Keratinocyte (primary cell): ENCODE measurements at regions not wholly inside any gene's neighbourhood (a gene's known extent, or its start where the extent isn't known, plus 50 kb on each side); places are given as distances from the start of the nearest gene placed in this dataset.

Experiments
- DNase-seq: peaks from one replicate; pipeline ENCODE4 v3.0.0-alpha.2; 2011; ENCODE audit warnings: low read depth, missing footprints, low spot score
- FAIRE-seq: peaks from 2 replicates; lab custom pipeline; 2011; peaks lifted over from hg19 to GRCh38; lab: Jason Lieb, UNC
- H2AFZ ChIP-seq: 2 replicates; pipeline ENCODE4 v1.6.0; 2012; ENCODE audit warnings: low read length, control low read depth, inconsistent platforms; ENCODE audit not compliant: control insufficient read depth
- H3K27ac ChIP-seq: 2 replicates; pipeline ENCODE4 v1.5.1; 2011; ENCODE audit warnings: low read length; ENCODE audit not compliant: control insufficient read depth, insufficient read depth
- H3K27me3 ChIP-seq: 3 replicates; pipeline ENCODE4 v1.6.0; 2011; ENCODE audit warnings: low read length; ENCODE audit not compliant: control insufficient read depth, insufficient read depth; ENCODE audit errors: extremely low read depth
- H3K36me3 ChIP-seq, 2 experiments: 2 replicates in 1 of 2; 3 replicates in 1 of 2; pipeline ENCODE4 v1.5.1; 2011; ENCODE audit warnings: low read length in 2 of 2, mild to moderate bottlenecking in 1 of 2; ENCODE audit not compliant: control insufficient read depth in 2 of 2, insufficient read depth in 2 of 2; ENCODE audit errors: extremely low read depth in 1 of 2
- H3K4me1 ChIP-seq: 3 replicates; pipeline ENCODE4 v1.5.1; 2011; ENCODE audit warnings: low read length; ENCODE audit not compliant: control insufficient read depth, insufficient read depth; ENCODE audit errors: extremely low read depth
- H3K4me2 ChIP-seq: 3 replicates; pipeline ENCODE4 v1.6.0; 2011; ENCODE audit warnings: low read depth, low read length; ENCODE audit not compliant: control insufficient read depth, insufficient read depth; ENCODE audit errors: extremely low read depth
- H3K4me3 ChIP-seq, 3 experiments: fragments of 200-600 bp in 1 of 3; sonication (generic) in 1 of 3; 2 replicates in 2 of 3; 3 replicates in 1 of 3; pipeline ENCODE4 v1.5.1; 2011 to 2016; ENCODE audit warnings: low read length in 3 of 3, mild to moderate bottlenecking in 3 of 3, control low read depth in 2 of 3, inconsistent platforms in 1 of 3, low read depth in 1 of 3, mixed read lengths in 1 of 3, mixed run types in 1 of 3, moderate library complexity in 1 of 3; ENCODE audit not compliant: control insufficient read depth in 2 of 3, insufficient read depth in 2 of 3; ENCODE audit errors: extremely low read depth in 1 of 3
- H3K79me2 ChIP-seq: 2 replicates; pipeline ENCODE4 v1.6.0; 2012; ENCODE audit warnings: low read length; ENCODE audit not compliant: control insufficient read depth, insufficient read depth
- H3K9ac ChIP-seq: 3 replicates; pipeline ENCODE4 v1.6.0; 2011; ENCODE audit warnings: low read length; ENCODE audit not compliant: control insufficient read depth, insufficient read depth; ENCODE audit errors: extremely low read depth
- H3K9me1 ChIP-seq: 3 replicates; pipeline ENCODE4 v1.6.0; 2011; ENCODE audit warnings: low read length; ENCODE audit not compliant: control insufficient read depth, insufficient read depth; ENCODE audit errors: extremely low read depth
- H3K9me3 ChIP-seq: 2 replicates; pipeline ENCODE4 v1.5.1; 2012; ENCODE audit warnings: low read depth, low read length; ENCODE audit not compliant: control insufficient read depth
- H4K20me1 ChIP-seq: 3 replicates; pipeline ENCODE4 v1.6.0; 2011; ENCODE audit warnings: low read length; ENCODE audit not compliant: control insufficient read depth, insufficient read depth; ENCODE audit errors: extremely low read depth
- CTCF ChIP-seq, 3 experiments: IDR thresholded peaks in 1 of 3; conservative IDR thresholded peaks in 1 of 3; optimal IDR thresholded peaks in 1 of 3; 2 replicates in 2 of 3; 3 replicates in 1 of 3; pipeline versions ENCODE3 to v1.5.1; 2011; ENCODE audit warnings: low read length in 3 of 3, mild to moderate bottlenecking in 3 of 3, moderate library complexity in 2 of 3, control low read depth in 1 of 3, inconsistent platforms in 1 of 3; ENCODE audit not compliant: insufficient read depth in 2 of 3; ENCODE audit errors: extremely low read depth in 1 of 3
- EZH2 ChIP-seq: IDR thresholded peaks from one replicate; pipeline ENCODE4 v1.6.1; 2012; ENCODE audit warnings: inconsistent platforms, mild to moderate bottlenecking, low read length, moderate library complexity
- dilution Hi-C: fragments of 300-500 bp; cut with MboI; formaldehyde crosslinking; loops from one replicate; pipeline ENCODE4 v1.7.0; 2020; ENCODE audit warnings: low sequenced_read_pairs; ENCODE audit not compliant: extremely low pct_ligation_motif_present

- Histone ChIP-seq H4K20me1 (no peaks in the 10 kb centered on the region), H3K4me3 (no peak overlapping the region), H3K27me3 (no peaks in the 10 kb centered on the region), H3K79me2 (no peaks in the 10 kb centered on the region), H3K9me3 (no peaks in the 10 kb centered on the region), H2AFZ (no peak overlapping the region), H3K27ac (no peak overlapping the region), H3K9me1 (no peaks in the 10 kb centered on the region), H3K9ac (no peak overlapping the region), H3K36me3 (no peaks in the 10 kb centered on the region), H3K4me1 (no peaks in the 10 kb centered on the region), H3K4me2 (no peak overlapping the region)
- no peak for FAIRE-seq
- DNase-seq = no peak
- dilution Hi-C loops = no loop called here
- no peak for TF ChIP-seq EZH2
- TF ChIP-seq CTCF (optimal IDR thresholded peaks at IDR 0.05 in 1 of 3, IDR thresholded peaks at IDR 0.05 in 1 of 3, conservative IDR thresholded peaks at IDR 0.05 in 1 of 3; ENCODE audit: extremely low read depth in 1 of 3, insufficient read depth in 2 of 3, low read length in 3 of 3) = no peak
Measured at GRCh38 chr20:47944682-47945081, 159.4 kb upstream of the SULF2 start.

- no peaks in the 10 kb centered on the region for H4K20me1 ChIP-seq
- no peaks in the 10 kb centered on the region for H3K9me3 ChIP-seq
- no peak overlapping the region for H2AFZ ChIP-seq
- no peaks in the 10 kb centered on the region for H3K36me3 ChIP-seq
- H3K9me1 ChIP-seq = no peaks in the 10 kb centered on the region
- dilution Hi-C loops = no loop called here
- H3K4me3 ChIP-seq = no peak overlapping the region
- TF ChIP-seq EZH2 (no peak), CTCF (optimal IDR thresholded peaks at IDR 0.05 in 1 of 3, IDR thresholded peaks at IDR 0.05 in 1 of 3, conservative IDR thresholded peaks at IDR 0.05 in 1 of 3; ENCODE audit: extremely low read depth in 1 of 3, insufficient read depth in 2 of 3, low read length in 3 of 3) (no peak)
- H3K79me2 ChIP-seq = no peaks in the 10 kb centered on the region
- H3K4me2 ChIP-seq = no peak overlapping the region
- DNase-seq (no peak), FAIRE-seq (no peak)
- H3K4me1 ChIP-seq = no peaks in the 10 kb centered on the region
- H3K9ac ChIP-seq = no peak overlapping the region
- no peaks in the 10 kb centered on the region for H3K27me3 ChIP-seq
- no peak overlapping the region for H3K27ac ChIP-seq
Measured at GRCh38 chr20:47941869-47942268, 156.6 kb upstream of the SULF2 start.
